ENCODE measurements at regions not wholly inside any gene's neighbourhood (a gene's known extent, or its start where the extent isn't known, plus 50 kb on each side); places are given as distances from the start of the nearest gene placed in this dataset.
"Not testable (repeated sequence)": the region's sequence is repeated elsewhere in the genome, so short reads cannot be mapped to it uniquely, and the experiment has no call there.

DNA sequence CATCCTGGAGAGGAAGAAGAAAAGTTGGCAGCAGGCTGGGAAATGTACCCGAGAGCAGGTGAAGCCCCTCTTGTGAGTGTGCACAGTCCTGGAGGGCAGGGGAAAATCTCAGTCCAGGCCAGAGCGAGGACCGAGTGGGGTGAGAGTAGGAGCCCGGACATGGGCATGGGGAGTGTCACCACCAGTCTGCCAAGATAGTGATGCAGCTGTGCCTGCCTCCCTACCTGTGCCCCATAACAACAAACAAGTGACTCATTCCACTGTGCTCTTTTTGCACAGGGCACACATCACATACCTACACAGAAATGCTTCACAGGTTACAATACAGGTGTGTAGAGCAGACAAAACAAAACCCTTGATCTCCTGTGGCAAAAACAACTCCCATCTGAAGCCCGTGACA, 205.9 kb upstream of the PELI2 start:
- DNase-seq (ENCODE audit: low spot score): no peak
- in situ Hi-C loops (cut with HindIII; ENCODE audit: low sequenced_read_pairs): no loop called here

DNA sequence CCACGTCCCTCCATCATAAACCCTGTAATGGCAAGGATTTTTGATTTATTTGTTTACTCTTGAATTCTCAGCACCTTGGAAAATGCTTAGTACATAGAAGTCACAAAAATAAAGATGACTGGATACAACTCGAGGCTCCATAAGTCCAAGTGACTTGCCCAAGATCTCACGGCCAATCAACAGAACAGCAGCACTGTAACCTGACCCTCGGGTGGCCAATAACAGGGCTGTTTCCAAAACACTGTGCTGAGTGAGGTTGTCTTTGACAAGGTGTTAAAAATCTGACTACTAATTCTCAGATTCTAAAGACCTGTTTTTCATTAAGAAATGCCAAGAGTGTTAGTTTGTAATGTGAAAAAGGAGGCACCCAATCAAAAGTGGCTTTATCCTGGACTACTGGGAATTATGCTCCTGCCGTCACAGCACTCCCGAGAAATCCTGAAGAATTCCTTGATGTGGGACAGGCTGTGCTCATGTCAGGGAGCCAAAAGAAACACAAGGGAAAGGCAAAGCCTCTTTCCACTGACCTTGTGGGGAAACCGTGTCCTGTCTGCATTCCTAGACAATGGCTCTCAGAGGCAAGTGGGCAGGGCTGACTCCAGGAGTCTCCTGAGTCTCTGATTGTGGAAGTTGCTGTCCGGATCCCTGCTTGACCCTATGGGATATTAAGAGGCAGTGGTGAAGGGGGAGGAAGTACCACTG, 204.7 kb upstream of the PELI2 start:
- in situ Hi-C loops (cut with HindIII; ENCODE audit: low sequenced_read_pairs): no loop called here
- DNase-seq (ENCODE audit: low spot score): no peak

DNA sequence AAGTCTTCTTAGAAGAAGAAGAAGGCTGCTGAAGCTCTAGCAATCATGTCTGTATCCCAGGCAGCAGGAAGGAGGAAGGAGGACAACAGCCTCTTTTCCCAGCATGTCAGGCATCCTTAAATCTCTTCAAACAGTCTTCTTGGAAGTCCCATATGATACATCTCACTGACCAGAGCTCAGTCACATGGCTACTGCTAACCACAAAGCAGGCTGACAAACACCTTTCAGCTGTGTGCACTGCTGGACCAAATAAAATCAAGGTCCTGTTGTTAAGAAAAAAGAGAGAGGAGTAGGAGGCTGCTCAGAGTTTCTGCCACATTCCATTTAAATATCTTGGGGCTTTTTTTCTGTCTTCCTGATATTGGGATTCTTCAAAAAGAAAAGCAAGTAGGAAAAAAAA, 203.4 kb upstream of the PELI2 start:
- in situ Hi-C loops (cut with HindIII; ENCODE audit: low sequenced_read_pairs): no loop called here

DNA sequence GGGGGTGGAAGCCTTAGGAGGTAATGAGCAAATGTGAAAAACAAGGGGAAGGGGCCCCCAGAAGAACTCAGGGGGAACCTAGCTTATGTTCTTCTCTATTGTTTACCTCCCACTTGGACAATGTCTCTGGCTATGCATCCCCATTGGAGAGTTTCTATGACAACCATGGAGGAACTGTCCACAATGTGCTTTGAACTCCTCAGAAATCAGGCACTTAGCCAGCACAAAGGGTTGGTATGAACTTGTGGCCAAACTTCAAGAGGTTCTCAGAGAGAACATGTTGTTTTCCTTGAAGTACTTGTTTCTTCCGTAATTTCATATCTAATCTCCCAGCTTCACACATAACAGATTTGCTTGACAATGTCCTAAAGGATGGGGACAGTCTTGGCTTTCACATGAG, 202.8 kb upstream of the PELI2 start:
- DNase-seq (ENCODE audit: low spot score): no peak

More for the DNA sequence above, 203.4 kb upstream of the PELI2 start:
- no peak for DNase-seq (ENCODE audit: low spot score)

DNA sequence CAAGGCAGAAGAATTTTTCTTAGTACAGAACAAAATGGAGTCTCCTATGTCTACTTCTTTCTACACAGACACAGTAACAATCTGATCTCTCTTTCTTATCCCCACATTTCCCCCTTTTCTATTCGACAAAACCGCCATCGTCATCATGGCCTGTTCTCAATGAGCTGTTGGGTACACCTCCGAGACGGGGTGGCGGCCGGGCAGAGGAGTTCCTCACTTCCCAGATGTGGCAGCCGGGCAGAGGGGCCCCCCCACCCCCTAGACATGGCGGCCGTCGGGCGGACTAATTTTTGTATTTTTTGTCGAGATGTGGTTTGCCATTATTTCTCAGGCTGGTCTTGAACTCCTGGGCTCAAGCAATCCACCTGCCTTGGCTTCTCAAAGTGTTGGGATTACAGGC, 198.4 kb upstream of the PELI2 start:
- DNase-seq (ENCODE audit: low spot score): not testable (repeated sequence)

More for the DNA sequence above, 202.8 kb upstream of the PELI2 start:
- in situ Hi-C loops (cut with HindIII; ENCODE audit: low sequenced_read_pairs): no loop called here

DNA sequence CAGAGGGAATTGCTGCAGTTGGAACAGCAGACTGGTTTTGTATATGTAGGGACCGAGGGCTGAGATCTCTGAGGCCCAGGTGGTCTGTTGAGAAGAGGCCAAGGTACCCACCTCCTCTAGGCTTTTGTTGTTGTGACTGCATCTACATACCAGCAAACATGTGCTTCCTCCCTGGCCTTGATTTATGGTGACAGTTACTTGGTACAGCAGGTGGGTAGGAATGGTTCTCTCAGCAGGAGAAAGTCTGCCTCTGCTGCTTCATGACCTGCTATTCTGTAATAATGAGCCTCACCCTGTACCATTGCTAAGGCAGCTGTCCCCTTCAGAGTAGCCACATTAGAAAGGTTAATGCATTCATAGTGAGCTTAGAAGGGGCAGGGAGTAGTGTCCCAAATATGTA, 196.7 kb upstream of the PELI2 start:
- in situ Hi-C loops (cut with HindIII; ENCODE audit: low sequenced_read_pairs): no loop called here
- peak; percentile 87 for DNase-seq (ENCODE audit: low spot score)

More for the DNA sequence above, 198.4 kb upstream of the PELI2 start:
- in situ Hi-C loops (cut with HindIII; ENCODE audit: low sequenced_read_pairs): not testable (repeated sequence)

DNA sequence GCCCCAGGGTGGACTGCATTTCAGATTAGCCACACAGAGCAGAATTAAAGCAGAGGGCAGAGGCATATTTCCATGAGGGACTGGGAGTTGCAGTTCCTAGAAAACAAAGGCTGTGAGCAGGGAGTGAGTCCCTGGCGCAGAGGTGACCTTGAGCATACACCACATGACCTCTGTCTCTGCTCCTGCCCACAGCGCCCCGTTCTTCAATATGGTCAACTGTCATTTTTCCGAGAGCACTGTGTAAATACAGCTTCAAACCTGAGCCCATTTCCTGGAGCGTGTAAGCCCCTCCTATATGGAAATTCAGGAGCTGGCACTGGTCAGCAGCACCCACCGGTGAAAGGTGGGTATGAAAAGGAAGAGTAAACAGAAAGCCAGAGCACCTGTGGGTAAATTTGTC, 192.2 kb upstream of the PELI2 start:
- in situ Hi-C loops (cut with HindIII; ENCODE audit: low sequenced_read_pairs): no loop called here
- no peak for DNase-seq (ENCODE audit: low spot score)

DNA sequence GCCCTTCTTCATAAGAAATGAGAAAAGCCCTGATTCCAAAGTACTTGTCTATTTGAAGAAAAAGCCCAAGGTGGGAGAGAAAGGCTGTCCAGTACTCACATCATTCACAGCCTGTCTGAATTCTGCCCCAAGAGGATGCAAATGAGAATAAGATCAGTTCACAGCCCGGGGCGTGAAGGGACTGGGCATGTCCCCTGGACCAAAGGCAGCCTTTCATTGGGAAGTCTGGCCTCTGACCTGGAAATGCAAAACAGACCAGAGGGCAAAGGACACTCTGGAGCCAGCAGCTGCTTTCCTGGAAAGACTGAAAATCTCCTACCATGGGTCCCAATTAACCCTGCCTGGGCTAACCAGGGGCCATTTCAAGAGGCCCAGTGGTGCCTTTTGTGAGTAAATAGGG, 191.2 kb upstream of the PELI2 start:
- DNase-seq (ENCODE audit: low spot score): no peak
- in situ Hi-C loops (cut with HindIII; ENCODE audit: low sequenced_read_pairs): no loop called here

DNA sequence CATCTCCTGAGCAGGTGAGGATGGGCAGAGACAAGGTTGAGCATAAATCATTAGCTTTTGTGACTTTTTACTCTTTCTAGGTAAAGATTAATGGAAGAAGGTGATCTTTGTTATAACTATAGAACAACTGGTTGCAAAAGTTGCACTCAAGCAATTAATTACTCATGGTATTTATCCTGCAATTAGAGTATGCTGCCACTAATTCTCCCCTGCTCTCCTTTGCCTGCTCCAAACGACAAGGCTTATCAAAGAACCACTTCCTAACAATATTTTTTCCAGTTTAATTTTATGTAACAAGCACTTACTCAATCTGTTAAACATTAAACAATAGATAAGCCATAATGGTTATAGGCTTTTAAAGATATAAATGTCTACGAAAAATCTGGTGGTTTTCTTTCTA, 189.9 kb upstream of the PELI2 start:
- in situ Hi-C loops (cut with HindIII; ENCODE audit: low sequenced_read_pairs): no loop called here
- no peak for DNase-seq (ENCODE audit: low spot score)

DNA sequence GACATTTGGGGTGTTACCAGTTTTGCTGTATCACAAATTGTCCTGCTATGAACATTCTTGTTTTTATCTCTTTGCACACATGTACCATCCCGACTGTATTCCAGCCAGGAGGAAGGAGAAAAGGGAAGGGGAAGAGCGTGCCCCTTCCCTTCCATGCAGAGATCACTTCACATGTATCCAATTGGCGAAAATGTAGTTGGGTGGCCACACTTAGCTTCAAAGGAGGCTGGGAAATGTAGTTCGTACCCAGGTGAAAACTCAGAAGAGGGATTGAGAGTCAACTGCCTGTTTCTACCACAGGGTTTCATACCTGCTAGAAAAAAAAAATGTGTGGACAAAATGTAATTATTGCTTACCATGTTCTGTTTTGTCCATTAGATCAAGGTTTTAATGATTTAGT, 189.1 kb upstream of the PELI2 start:
- in situ Hi-C loops (cut with HindIII; ENCODE audit: low sequenced_read_pairs): no loop called here
- DNase-seq (ENCODE audit: low spot score): no peak

DNA sequence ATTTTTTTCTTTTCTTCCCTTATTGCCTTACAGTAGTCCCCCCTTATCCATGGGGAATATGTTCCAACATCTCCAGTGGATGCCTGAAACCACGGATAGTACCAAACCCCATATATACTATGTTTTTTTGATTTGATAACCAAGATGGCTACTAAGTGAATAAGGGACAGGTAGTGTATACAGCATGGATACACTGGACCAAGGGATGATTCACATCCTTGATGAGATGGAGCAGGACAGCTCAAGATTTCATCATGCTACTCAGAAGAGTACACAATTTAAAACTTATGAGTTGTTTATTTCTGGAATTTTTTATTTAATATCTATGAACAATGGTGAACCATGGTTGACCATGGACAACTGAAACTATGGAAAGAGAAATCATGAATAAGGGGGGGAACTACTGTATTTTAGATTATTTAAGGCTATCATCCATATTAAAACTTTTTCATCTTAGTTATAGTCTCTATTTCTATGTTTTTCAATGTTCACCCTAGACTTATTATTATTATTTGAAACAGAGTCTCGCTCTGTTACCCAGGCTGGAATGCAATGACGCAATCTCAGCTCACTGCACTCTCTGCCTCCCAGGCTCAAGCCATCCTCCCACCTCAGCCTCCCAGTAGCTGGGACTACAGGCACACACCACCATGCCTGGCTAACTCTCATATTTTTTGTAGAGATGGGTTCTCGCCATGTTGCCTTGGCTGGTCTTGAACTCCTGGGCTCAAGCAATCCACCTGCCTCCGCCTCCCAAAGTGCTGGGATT, 188.0 kb upstream of the PELI2 start:
- in situ Hi-C loops (cut with HindIII; ENCODE audit: low sequenced_read_pairs): no loop called here
- DNase-seq (ENCODE audit: low spot score): no peak

DNA sequence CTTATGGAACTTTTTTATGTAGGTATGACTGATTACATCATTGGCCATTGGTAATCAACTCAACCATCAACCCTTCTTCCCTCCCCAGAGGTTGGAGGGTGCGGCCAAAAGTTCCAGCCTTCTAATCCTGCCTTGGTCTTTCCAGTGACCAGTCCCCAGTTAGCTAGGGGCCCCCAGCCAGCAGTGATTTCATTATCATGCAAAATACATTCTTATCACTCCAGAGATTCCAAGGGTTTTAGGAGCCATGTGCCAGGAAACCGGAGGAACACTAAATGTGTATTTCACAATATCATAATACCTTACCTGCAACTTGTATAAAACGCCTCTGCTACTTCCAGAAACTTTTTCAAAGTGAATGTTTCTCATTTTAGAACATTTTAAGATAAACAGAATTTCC, 181.5 kb upstream of the PELI2 start:
- no peak for DNase-seq (ENCODE audit: low spot score)
- in situ Hi-C loops (cut with HindIII; ENCODE audit: low sequenced_read_pairs): no loop called here

DNA sequence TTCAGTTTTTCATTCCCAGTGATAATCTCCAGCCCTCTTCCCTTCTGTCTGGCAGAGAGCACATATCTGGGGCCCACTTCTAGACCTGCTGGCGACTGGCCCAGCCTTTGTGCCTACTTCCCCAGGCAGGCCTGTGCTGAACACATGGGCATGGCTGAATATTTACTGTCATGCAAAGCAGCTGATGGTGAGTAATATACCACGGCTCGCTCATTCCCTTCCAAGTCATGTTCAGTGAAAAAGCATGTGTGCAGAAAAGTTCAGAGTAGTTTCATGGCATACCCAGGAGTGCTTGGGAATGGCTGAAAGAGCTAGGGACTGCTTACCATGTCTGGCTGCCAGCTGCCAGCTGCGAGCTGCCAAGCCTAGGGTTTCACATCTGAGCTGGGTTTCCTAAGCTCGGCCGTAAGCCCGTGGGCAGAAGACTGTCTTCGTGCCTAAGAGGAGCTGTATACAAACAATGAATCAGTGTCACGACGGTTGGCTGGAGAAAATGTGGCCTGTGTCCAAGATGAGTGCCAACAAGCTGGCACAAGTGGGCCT, 179.9 kb upstream of the PELI2 start:
- in situ Hi-C loops (cut with HindIII; ENCODE audit: low sequenced_read_pairs): no loop called here
- peak; percentile 73 for DNase-seq (ENCODE audit: low spot score)

DNA sequence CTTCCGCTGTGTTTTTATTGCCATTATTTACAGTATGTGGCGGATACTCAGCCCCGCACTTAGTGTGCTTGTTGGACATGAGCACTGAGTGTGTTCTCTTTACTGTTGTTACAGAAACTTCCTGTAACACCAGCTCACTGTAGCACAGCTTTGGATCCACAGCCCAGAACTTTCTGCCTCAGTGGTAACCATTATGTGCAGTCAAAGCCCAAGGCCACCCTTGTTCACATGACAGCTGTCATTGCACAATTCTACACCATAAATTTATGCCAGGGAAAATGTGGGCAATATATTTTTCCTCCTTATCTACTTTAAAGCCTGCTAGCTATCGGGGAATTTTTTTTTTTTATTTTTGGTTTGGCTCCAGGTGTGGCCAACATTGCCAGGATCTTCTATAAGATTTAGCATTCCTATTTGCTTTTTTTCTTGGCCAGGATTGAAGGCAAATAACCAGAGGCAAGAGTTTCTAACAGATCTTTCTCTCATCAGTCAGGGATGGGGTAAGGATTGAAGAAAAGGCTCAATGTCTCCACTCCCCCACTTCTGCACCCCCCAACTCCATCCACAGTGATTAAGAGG, 176.0 kb upstream of the PELI2 start:
- in situ Hi-C loops (cut with HindIII; ENCODE audit: low sequenced_read_pairs): no loop called here

DNA sequence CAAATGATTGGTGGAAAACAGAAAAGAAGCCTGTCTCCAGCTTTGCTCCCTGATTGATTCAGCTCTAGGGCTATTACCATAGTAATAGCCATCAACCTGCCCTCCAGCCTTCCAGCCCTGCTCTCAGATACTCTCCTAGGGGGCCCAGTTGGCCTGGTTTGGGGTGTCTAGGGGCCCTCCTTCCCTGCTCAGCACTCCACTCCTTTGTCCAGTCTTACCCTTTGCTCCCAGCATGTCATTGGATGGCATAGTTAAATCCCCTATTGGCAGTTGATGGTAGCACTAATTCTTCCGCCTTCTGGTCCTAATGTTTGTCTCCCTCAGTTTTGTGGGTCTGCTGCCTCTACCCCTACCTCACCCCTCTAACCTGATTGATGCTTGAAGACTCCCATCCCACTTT, 175.4 kb upstream of the PELI2 start:
- in situ Hi-C loops (cut with HindIII; ENCODE audit: low sequenced_read_pairs): no loop called here
- no peak for DNase-seq (ENCODE audit: low spot score)

More for the DNA sequence above, 176.0 kb upstream of the PELI2 start:
- DNase-seq (ENCODE audit: low spot score): no peak

DNA sequence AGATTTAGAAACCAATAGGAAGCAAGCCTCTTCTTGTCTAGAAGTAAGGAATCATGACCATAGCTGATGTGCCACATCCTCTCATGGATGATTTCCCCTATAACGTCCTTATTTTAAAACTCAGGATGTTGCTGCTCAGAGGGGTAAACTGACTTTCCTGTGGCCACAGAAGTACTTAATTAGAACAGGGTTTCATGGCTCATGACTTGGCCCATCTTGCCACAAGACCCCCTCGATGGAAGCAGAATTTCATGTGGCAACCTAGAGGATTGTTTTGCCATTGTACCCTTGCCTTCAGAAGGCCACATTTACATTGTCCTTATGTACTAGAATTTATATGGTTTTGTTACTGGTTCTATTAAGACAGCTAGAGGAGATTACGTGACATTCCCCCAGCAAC, 173.5 kb upstream of the PELI2 start:
- in situ Hi-C loops (cut with HindIII; ENCODE audit: low sequenced_read_pairs): no loop called here
- DNase-seq (ENCODE audit: low spot score): no peak

DNA sequence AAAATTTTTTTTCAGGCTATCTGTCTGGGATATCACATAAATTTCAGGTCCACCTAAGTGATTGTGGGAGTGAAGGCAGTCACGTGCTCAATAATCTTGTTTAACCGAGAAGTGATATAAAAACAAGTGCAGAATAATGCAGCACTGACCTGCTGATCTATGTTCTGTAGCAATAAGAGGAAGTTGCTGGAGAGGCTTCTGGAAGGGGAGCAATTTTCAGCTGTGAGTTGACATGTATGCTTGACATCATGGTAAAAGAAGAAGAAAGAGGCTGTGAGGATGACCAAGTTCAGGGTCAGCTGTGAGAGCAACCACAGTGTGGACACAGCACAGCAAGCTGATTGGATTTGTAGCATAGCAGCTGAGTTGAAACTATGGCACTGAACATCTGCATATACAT, 172.0 kb upstream of the PELI2 start:
- no peak for DNase-seq (ENCODE audit: low spot score)
- in situ Hi-C loops (cut with HindIII; ENCODE audit: low sequenced_read_pairs): no loop called here

DNA sequence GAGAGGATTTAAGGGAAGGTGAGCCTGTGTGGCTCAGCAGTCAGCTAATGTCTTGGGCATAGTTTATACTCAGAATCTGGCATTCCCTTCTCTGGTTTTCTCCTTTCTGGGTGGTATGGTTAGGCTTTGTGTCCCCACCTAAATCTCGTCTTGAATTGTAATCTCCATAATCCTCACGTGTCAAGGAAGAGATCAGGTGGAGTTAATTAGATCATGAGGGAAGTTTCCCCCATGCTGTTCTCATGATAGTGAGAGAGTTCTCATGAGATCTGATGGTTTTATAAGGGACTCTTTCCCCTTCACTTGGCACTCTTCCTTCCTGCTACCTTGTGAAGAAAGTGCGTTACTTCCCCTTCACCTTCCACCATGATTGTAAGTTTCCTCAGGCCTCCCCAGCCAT, 169.8 kb upstream of the PELI2 start:
- in situ Hi-C loops (cut with HindIII; ENCODE audit: low sequenced_read_pairs): no loop called here
- DNase-seq (ENCODE audit: low spot score): no peak

DNA sequence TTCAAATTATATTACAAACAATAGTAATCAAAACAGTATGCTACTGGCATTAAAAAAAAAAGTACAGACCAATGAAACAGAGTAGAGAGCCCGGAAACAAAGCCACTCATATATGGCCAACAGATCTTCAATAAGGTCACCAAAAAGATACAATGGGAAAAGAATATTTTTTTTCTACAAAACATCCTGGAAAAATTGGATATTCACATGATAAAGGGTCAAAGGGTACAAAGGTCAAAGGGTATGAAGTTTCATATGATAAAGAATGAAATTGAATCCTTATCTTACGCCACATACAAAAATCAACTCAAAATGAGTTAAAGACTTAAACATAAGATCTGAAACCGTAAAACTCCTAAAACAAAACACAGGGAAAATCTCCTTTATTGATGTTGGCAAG, 168.5 kb upstream of the PELI2 start:
- no peak for DNase-seq (ENCODE audit: low spot score)
- in situ Hi-C loops (cut with HindIII; ENCODE audit: low sequenced_read_pairs): no loop called here

DNA sequence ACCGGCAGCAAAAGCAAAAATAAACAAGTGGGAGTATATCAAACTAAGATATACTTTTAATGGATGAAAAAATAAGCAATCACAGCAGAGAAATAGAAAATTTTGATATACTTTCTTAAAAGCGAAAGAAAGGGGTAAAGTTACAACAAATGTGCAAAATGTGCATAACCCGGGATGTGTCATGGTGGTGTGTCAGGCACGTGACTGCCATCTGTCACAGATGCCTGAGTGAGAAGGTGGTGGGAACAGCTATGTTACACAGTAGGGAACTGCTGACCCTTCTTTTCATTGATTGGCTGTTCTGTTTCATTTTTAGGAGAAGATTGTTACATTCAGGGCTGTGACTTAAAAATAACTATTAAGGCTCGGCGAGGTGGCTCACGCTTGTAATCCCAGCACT, 168.1 kb upstream of the PELI2 start:
- in situ Hi-C loops (cut with HindIII; ENCODE audit: low sequenced_read_pairs): no loop called here
- DNase-seq (ENCODE audit: low spot score): no peak
